ENCODE measurements at regions not wholly inside any gene's neighbourhood (a gene's known extent, or its start where the extent isn't known, plus 50 kb on each side); places are given as distances from the start of the nearest gene placed in this dataset.
"Not testable (repeated sequence)": the region's sequence is repeated elsewhere in the genome, so short reads cannot be mapped to it uniquely, and the experiment has no call there.

GRCh38 chr2:84373391-84373790 lies 85.7 kb downstream of the SUCLG1 start:
- DNase-seq: peak; percentile 22

DNA sequence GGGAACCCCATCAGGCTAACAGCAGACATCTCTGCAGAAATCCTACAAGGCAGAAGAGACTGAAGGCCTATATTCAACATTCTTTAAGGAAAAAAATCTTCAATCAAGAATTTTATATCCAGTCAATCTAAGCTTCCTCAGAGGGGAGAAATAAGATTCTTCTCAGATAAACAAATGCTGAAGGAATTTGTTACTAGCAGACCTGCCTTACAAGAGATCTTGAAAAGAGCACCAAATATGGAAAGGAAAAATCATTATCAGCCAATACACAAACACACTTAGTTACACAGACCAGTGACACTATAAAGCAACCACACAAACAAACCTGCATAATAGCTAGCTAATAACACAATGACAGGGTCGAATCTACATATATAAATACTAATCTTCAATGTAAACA lies 96.5 kb downstream of the SUCLG1 start:
- DNase-seq: no peak

GRCh38 chr2:84338069-84338468 lies 121.0 kb downstream of the SUCLG1 start:
- DNase-seq: peak; percentile 85

GRCh38 chr2:84327645-84328249 lies 131.3 kb downstream of the SUCLG1 start:
- DNase-seq: no peak

DNA sequence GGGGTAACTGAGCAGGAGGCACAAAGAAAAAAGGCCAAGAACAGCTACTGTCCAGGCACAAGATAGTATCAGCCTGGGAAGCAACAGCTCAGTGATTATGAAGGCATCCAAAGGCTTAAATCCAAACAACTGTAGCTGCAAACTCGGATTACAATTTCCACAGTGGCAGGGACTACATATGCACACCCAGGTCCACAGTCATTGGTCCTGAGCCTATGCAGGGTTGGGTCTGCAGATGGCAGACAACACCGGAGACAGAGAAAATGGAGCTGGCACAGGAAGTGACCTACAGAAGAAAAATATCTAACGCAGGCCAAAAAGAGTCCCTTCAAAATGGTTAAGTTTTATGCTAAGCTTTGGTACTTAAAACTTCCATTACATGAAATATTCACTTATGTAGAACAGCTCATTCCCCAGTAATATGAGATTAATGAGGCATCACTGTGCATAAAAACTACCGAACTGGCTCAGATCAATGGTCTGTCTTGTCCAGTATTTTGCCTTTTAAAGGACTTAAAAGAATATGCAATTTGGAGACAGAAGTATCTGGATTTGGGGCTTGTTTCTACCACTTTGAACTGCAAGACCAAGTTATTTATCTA lies 132.1 kb downstream of the SUCLG1 start:
- DNase-seq: no peak

- no peak for DNase-seq
These were observed 135.2 kb downstream of the SUCLG1 start for GRCh38 chr2:84323890-84324289.

DNA sequence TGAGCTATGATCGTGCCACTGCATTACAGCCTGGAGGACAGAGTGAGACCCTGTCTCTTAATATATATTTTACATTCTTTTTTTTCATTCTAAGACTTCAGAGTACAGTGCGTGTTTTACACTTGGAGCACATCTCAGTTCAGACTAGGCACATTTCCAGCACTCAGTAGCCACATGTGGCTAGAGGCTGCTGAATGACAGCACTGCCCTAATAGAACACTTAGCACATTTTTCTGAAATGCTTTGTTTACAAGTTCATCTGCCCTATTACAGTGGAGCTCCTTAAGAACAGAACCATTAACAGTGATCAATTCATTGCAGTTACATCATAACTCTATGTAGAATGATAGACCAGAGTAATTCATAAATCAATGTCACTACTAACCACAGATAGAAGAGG lies 138.1 kb downstream of the SUCLG1 start:
- DNase-seq: no peak

- no peak for DNase-seq
These were observed 139.5 kb downstream of the SUCLG1 start for GRCh38 chr2:84319581-84319980.

DNA sequence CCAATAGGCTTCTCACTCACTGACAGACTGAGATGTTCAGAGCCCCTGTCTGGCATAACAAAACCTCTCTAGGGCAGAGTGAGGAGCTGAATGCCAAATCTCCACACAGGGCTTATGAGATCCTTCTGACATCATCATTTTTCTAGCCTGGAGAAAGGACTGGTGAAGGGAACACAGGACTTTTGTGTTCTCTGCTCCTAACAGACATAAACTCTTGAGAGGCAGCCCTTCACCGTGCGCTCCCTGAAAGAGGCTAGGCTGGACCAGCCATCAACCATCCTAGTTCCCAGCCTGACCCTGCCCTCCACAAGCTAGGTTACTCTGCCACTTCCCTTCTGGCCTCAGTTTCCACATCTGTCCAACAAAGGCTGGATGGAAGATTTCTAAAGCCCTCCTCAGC lies 141.9 kb downstream of the SUCLG1 start:
- DNase-seq: no peak

DNA sequence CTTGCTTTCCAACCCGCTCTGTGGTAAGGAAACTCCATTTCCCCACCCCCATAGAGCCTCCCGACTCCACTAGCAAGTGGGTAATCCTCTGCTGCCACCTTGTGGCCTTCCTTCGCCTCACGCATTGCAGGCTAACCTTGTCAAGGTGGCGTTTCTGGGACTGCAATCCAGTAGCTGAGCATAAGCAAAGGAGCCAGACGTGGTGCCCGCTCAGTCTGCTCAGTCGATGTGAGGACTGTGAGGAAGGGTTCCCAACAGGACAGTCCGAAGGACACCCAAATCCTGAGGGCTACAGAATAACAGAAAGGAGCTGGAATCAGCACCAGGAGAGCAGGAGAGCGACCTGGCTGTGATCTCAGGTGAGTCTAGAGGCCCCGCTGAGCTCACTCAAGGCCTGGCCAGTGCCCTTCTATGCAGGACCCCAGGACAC lies 144.2 kb downstream of the SUCLG1 start:
- peak; percentile 72 for DNase-seq

DNA sequence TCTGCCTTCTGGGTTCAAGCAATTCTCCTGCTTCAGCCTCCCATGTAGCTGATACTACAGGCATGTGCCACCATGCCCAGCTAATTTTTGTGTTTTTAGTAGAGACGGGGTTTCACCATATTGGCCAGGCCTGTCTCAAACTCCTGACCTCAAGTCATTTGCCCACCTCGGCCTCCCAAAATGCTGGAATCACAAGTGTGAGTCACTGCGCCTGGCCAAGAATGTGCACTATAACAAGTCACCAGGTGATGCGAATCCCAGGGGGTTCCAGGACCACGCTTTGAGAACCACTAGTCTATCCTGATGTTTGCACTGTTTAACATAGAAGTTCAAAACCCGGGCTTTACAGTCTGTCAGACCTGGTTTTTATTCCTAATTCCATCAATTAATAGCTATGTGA lies 144.8 kb downstream of the SUCLG1 start:
- no peak for DNase-seq

GRCh38 chr2:84309281-84309680 lies 149.8 kb downstream of the SUCLG1 start:
- no peak for DNase-seq

- DNase-seq: no peak
These were observed 152.7 kb downstream of the SUCLG1 start for GRCh38 chr2:84306361-84306760.

- peak; percentile 34 for DNase-seq
These were observed 156.3 kb downstream of the SUCLG1 start for GRCh38 chr2:84302513-84303412.

GRCh38 chr2:84301717-84302116 lies 157.4 kb downstream of the SUCLG1 start:
- DNase-seq: no peak

- DNase-seq: no peak
These were observed 158.4 kb downstream of the SUCLG1 start for GRCh38 chr2:84300696-84301029.

DNA sequence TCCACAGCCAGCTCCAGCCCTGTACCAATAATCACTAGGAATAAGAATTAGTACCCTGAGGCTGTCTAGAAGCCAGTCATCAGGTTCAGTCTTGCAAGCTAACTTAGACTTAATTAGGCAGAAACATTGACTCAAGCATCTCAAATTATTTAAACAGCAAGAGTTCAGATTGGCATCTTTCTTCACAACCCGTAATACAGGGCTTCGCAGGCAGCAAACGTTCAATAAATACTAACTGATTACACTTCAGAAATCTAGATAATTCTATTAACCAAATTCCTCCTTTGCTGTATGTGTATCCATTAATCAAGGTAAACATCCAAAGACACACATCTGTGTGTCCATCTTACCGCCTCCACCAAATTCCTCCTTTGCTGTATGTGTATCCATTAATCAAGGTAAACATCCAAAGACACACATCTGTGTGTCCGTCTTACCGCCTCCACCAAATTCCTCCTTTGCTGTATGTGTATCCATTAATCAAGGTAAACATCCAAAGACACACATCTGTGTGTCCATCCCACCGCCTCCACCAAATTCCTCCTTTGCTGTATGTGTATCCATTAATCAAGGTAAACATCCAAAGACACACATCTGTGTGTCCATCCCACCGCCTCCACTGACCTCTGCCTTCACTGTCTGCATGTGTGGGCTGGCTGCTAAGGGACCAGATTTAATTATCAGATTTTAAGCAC lies 158.9 kb downstream of the SUCLG1 start:
- DNase-seq: not testable (repeated sequence)

DNA sequence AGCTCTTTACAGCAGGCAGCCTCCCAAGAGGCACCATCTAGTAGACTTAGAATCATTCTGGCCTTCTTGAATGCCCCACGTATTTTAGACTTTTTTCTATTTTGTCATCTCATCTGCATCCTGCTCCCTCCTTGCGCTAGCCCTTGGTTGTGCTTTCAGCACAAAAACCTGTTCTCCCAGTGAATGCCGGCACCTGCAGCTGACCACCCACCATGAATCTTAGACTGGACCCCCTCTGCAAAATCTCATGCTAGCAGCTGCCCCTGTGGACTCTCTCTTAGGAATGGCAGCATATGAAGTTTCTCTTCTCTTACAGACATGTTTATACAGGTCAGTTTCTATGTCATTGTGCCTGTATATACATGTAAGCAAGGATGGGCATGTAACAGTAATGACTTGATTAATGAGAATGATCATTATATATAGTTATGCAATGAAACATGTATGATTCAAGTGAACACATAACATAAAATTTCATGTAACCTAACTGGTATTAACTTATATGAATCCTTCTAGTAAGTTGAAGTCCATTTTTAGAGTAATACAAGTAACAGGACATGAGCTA lies 159.8 kb downstream of the SUCLG1 start:
- DNase-seq: no peak

GRCh38 chr2:84297155-84297554 lies 161.9 kb downstream of the SUCLG1 start:
- DNase-seq: peak; percentile 2

DNA sequence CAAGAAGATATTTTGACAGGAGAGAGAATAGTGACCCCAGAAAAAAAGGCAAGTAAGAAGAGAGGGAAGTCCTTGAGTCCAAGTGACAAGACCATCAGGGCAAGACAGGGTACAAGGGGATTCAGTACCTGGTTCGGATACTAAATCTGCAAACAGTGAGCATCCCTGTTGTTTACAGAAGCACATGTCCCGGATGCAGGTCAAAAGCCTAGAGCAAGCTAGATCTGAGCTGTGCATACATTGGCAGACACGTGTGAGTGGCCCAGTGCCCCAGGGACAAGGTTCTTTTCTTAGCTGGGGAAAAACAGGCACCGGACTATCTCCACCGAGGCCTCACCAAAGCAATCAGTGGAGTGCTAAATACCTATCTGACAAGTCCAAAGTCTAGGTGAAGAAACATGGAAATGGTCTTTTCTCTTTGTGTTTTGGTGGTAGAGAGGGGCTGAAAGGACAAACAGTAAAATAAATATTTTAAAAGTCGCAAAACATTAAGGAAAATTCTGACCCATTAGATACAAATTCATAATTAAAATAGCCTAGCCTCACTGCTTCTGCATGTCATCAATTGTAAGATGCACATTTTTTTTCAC lies 165.2 kb downstream of the SUCLG1 start:
- DNase-seq: no peak

- DNase-seq: no peak
These were observed 166.5 kb downstream of the SUCLG1 start for GRCh38 chr2:84292545-84292944.

DNA sequence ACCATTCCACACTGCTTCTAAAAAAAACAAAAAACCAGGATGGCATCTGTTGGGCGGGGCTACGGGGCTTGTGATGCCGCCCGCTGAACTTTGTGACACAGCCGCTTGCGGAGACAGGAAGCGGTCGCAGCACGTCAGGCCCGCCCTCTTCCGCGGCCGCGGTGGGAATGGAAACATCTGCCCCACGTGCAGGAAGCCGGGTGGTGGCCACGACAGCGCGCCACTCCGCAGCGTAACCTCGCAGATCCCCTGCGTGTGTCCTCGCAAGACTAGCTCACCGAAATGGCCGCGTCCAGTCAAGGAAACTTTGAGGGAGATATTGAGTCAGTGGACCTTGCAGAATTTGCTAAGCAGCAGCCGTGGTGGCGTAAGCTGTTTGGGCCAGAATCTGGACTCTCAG lies 168.5 kb downstream of the SUCLG1 start:
- DNase-seq: no peak

GRCh38 chr2:84288293-84288692 lies 170.8 kb downstream of the SUCLG1 start:
- DNase-seq: no peak

Data from fibroblast of skin of right biceps (primary cell).